ENCODE measurements at regions not wholly inside any gene's neighbourhood (a gene's known extent, or its start where the extent isn't known, plus 50 kb on each side); places are given as distances from the start of the nearest gene placed in this dataset.
A peak's percentile ranks its signal among the peaks of the same experiment; 100 is the strongest.

DNA sequence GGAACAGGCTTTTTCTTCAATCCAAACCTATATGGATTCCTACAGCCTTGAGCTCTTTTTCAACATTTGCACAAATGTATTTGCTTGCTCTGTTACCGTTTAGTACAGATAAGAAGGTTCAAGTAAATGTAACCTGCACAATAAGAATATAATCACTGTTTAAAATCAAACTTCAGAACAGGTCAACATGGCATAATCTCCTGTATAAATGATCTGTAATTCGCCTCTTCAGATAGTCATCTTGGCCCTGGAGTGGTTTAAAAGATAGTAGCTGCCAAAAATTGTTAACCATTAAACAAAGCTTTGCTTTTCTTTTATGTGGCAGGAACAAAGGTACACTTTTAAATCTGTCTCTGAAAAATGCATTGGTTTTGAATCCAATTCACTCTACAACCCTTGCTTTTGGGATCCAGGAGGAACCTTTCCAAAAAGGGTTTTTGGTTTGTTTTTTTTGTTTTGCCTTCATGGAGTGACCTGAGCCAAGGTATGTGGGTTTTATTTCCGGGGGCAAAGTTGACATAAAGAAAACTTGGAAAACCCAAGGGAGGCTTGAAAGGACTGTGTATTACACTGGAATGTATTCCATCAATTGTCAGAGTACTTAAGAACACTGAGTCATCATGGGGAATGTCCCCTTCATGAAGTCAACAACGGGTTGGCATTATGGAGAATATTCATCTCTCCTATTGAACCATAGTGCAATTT lies 210.4 kb upstream of the HCCS start:
- peak; percentile 28 for DNase-seq (ENCODE audit: low spot score)

DNA sequence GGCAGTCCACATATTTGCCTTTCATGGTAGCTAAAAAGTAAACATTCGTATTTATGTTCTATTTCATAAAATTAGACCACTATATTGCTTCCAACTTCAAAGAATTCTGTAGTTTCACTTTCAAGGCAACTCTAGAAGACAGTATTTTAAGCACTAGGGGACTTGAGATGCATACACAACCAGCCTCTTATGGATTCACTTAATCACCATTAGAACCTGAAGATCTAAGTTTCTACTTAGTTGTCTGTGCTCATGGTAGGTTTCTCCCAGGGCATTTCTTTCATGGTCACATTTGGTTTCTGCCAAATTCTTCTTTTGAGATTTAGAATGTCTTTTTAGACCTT lies 209.9 kb upstream of the HCCS start:
- no peak for DNase-seq (ENCODE audit: low spot score)

DNA sequence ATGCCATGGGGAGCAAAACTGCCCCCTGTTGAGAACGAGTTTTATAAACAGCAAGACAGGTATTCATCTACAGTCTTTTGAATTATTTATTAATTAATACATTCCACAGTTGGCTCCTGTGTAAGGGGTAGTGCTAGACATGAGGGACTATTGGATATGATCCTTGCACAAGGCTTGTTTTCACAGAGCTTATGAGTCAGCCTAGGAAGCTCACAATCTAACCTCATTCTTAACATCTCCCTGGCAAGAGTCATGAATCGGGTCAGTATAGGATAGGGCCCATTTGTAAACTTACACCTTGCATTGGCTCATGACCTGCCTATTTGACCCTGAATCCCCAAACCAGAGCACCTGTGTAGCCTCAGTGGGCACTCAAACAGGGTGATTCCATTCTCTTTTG lies 209.1 kb upstream of the HCCS start:
- no peak for DNase-seq (ENCODE audit: low spot score)

DNA sequence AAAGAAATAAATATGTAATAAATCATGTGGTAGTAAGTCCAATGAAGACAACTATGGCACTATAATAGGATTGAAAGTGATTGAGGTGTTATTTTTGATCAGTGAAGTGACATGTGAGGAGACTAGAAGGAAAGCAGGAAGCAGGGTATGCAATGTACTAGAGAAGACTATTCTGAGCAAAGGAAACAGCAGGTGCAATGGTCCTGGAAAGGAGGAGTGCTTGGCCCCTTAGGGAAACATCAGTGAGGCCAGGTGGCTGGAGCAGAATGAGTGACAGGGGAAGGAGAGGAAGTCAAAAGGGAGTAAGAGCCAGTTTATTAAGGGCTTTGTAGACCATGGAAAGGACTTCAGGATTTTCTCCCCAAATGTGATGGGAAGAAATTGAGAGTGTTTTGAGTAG lies 207.6 kb upstream of the HCCS start:
- no peak for DNase-seq (ENCODE audit: low spot score)

DNA sequence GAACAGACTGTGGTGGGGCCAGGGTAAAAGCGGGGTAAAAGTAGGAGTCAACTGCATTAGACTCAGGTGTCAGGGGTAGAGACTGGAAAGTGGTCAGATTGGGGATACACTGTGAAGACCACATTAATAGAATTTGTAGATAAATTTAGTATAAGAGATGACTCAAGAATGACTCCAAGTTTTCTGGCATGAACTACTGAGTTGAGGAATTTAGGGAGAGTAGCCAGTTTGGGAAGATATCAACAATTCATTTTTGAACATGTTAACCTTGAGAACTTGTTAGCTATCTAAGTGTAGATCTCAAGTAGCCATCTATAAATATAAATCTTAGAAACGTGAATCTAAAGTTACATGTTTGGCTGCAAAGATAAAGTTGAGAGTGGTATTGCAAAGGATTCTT lies 206.9 kb upstream of the HCCS start:
- no peak for DNase-seq (ENCODE audit: low spot score)

DNA sequence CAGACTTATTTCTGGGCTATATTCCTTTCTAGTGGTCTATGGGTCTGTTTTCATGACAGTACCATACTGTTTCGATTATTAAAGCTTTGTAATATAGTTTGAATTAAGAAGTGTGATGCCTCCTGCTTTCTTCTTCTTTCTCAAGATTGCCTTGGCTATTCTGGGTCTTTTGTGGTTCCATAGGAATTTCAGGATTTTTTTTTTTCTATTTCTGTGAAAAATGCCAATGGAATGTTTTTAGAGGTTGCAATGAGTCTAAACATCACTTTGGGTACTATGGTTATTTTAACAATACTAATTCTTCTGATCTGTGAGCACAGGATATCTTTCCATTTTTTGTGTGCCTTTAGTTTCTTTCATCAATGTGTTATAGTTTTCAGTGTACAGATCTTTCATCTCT lies 204.3 kb upstream of the HCCS start:
- DNase-seq (ENCODE audit: low spot score), result no peak

DNA sequence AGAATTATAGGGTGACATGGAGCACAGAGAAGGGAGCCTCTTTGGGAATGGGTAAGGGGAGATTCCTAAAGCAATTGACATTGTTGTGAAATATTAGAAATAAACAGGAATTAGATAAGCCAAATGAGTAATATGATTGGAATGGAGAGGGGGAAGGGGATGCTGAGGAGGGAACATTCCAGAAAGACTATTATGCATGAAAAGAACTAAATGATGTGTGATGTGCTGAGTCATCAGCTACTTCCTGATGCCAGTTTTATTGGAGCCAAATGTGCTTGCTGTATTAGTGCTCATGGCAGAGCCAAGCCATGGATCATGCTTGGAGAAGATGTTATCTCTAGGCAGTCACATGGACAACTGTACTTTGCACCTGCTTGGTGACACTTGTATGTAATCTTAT lies 189.0 kb upstream of the HCCS start:
- peak; percentile 70 for DNase-seq (ENCODE audit: low spot score)

DNA sequence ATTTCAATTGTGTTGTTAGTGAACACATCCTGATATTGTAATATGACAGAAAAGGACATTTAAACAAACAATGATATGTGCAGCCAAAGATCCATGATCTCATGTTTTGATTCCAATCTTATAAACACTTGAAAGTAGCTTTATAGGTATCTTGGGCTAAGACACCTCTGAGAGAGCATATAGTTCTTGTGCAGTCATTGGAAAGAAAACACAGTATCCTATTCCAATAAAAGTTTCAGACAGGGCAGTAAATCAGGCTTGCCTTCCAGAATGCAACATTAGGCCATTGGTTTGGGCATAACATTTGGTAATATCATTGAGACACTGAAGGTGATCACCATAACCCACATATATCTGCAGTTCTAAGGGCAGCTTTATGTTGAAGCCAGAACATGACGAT lies 188.3 kb upstream of the HCCS start:
- no peak for DNase-seq (ENCODE audit: low spot score)

DNA sequence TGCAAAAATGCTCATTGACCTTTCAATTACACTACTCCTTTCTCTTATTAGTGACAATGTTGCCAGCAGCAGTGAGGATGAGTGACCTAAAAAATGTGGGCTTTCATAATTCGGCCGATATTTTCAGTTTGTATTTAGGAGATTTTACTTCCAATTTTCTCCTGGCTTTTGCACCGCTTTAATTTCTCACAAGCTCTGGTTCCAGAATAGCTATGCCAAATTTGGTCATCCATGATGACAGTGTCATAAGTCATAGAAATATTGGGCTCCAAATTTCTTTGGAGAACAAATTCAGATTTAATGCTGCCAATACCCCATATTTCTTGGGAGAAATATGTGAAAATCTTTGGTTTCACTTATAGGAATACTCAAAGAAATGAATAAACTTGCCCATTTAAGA lies 187.7 kb upstream of the HCCS start:
- DNase-seq (ENCODE audit: low spot score), result no peak

DNA sequence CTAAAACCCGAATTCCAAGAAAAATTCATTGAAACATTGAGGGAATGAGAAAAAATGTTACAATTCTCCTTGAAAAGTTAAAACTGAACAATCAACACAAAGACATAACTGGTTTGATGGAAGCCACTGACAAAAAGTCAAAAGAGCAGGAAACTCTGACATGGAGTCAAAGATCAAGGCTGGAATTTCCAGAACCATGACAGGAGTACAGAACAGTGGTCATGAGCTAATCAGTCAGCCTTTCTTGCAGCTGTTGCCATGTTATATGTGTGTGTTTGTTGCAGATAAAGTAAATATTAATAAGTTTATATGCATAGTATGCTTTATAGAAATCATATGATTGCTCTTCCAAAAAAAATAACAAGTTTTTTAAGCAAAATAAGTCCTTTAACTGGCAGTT lies 184.7 kb upstream of the HCCS start:
- DNase-seq (ENCODE audit: low spot score), result no peak

DNA sequence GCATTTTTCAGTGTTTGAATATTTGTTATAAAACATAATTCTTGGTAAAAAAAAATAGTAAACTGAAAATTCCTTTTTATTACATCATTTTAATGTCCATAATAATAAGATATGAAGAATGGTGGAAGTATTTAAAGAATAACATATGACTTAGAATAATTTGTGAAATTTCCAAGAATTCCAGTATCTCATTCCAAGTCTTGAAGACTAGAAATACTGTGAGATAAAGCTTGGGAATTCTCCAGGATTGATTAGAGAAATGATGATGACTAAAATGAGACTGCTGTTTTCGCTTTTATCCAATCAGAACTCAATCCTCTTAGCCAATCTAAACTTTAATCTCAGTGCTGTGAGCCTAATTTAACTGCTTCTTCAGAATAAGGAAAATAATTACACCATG lies 184.2 kb upstream of the HCCS start:
- DNase-seq (ENCODE audit: low spot score), result no peak

DNA sequence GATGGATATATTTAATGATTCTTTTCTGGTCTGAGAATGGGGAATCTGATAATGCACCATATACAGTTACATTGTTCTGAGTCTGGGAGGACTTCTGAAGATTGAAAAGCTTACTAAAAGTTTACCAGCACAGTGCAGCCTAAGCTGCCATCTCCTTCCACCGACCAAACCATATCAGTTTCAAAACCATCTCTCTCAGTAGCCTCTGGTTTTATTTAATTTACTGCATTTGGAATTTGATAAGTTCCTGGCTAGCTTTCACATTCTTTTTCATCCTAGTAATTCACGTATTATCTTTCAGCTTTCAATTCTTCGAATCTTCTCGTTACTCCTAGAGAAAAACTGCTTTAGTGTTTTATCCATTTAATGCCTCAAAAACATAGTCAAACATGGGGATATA lies 181.4 kb upstream of the HCCS start:
- DNase-seq (ENCODE audit: low spot score), result no peak

DNA sequence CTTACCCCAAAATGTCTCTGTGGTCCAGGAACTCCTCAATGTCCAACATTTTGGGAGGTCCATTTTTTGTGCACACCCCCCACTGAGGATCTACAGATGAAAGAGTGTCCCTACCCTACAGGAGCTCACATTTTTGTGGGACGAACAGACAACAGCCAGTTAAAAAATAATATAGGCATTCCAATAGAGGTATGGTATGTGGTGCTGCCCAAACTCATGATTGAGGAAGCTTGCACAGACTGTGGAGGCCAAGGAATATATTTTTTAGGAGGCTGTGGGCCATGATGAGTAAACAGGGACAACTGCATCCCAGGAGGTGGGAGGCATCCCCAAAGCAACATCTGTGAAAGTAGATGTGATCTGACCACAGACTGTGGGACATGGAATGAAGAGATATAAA lies 181.0 kb upstream of the HCCS start:
- no peak for DNase-seq (ENCODE audit: low spot score)

DNA sequence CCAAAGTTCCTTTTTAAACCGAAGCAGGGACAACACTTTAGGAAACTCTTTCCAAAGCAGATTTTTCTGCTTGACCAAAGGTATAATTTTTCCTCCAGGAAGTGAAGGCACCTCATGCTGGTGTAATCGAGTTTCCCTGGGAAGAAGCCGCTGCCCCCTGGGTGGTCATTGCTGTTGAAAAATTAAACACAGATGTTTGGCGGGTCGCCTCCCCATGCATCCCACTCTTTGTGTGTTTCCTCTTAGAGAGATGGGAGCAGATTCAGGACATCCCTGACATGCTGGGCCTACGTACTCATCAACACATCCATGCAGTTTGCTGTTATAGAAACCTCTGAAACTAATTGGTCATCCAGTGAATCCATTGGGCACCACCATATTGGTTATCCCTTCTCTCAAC lies 179.2 kb upstream of the HCCS start:
- no peak for DNase-seq (ENCODE audit: low spot score)

DNA sequence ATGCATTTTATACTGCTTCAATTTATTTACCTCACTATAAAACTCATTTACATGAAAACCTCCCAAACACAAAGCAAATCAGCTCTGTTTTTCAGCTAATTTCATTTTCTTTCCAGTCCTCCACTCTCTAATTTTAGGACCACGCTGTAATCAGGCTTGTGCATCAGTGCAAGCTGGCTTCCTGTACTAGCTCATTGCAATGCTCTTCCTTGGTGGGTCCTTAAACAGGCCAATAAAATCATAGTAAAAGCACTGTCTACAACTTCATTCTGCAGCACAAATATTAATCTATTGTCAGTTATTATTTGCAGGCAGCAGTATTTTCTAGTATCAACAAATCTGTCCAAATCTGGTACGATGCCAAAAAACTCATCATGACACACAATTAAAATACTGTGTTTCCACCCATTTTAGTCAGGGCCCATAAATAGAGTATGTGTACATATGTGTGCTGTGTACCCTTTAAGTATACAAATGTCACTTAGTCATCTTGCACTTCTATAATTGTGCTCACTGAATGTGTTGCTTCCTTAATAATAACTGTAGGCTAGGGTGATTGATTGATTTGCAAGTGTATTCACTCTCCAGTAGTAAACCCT lies 178.2 kb upstream of the HCCS start:
- DNase-seq (ENCODE audit: low spot score), result no peak

DNA sequence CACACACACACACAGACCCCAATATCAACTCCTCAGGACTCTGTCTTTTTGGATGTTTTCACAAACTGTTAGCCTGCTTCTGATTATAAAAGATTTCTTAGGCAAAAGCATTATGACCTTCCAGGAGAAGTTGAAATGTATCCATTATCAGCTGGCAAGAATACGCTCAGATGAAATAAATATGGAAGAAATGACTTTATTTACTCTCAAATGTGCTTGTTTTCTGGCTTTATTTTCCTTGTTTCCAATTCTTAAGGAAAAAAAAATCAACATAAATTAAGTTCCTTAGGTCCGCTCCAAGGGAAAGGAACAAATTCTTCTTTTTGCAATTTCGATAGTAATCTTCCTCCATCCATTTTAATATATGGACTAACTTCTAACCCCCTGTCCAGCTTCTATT lies 175.6 kb upstream of the HCCS start:
- no peak for DNase-seq (ENCODE audit: low spot score)

DNA sequence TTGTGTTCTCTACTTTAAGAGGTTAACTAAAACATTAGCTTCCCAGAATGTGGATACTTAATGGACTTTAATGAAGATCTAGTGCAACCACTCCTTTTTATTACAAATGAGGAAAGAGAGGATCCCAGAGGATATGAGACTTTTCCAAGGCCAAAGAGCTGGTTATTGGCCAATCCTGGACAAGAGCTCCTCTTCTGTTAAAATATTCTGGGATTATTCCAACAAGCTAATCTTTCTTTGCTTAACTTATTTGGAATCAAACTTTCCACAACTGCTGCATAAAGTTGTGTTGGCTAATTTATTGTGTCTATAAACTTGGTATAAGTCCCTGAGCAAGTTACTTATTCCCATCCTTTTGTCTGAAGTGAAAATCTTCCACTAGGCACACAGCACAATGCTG lies 174.2 kb upstream of the HCCS start:
- no peak for DNase-seq (ENCODE audit: low spot score)

DNA sequence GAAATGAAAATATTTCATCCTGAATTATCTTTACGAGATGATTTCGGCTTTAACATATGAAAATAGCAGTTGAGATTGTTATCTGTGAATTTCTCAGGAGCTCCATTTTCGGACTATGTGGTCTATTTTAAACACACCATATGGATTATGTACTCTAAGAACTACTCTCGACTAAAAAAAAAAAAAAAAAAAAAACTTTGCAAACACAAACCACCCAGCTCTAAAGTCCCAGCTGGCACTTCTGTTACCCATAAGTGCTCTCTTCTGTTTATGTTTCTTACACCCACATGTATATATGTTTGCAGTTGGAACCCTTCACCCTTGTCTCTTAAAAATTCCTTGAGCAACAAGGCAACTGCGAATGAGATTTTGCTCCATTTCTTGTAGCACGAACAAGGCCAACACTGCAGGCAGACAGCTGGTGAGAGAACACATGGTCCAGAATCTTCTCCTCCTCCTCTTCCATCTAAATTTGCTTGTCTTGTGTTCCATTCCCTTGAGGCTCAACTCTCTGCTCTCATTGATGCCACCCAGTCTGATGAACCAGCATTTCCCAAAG lies 172.7 kb upstream of the HCCS start:
- no peak for DNase-seq (ENCODE audit: low spot score)

DNA sequence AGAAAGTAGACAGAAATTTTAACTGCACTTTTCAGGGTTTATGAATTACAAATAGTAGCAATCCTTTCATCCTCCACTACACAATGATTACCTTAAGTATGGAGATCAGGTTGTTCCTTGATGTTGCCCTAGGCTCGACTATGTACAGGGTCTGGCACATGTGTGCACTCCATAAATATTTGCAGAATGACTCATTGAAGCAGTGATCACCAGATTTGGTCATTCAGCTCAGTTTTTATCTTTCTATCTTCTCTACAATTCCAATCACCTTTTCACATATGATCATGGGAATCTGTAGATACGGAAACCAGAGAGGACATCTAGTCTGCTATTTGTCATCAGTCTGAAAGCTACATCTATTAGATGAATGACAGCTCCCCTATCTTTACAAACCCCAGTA lies 171.7 kb upstream of the HCCS start:
- DNase-seq (ENCODE audit: low spot score), result no peak

DNA sequence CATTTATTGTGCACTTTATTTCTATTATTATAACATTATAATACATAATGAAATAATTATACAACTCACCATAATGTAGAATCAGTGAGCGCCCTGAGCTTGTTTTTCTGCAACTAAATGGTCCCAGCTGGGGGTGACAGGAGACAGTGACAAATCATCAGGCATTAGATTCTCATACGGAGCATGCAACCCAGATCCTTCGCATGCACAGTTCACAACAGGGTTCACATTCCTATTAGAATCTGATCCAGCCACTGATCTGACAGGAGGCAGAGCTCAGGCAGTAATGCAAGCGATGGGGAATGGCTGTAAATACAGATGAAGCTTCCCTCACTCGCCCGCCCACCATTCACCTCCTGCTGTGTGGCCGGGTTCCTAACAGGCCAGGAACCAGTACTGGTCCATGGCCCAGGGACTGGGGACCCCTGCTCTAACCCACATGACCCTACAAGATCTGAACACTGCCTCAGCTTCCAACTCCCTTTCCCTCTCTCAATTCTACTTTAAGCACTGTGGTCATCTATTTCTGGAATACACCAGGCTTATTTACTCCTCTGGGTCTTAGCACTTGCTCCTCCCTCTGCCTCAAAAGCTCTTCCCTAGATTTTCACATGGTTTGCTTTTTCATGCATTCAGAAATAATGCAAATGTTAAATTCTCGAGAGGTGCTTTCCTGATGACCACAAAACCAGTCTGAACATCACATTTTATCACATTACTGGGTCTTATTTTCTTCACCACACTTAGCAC lies 166.8 kb upstream of the HCCS start:
- no peak for DNase-seq (ENCODE audit: low spot score)

DNA sequence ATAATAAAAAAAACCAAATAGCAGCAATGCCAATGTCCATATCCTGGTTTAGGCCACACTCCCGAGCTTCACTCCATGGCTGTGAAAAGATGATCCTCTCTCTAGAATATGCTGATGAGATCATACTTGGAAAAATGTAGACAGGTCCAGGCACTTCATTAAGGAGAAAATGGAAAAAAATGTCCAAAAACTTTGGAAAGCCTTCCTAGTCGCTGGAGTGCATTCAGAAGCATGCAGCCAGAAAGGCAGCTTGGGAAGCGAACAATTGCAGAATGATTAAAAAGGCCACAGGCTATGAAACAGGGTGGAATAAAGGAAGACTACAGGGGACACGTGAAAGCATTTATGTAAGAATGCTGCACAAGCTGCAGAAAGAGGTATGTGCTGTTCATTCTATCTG lies 165.6 kb upstream of the HCCS start:
- no peak for DNase-seq (ENCODE audit: low spot score)

DNA sequence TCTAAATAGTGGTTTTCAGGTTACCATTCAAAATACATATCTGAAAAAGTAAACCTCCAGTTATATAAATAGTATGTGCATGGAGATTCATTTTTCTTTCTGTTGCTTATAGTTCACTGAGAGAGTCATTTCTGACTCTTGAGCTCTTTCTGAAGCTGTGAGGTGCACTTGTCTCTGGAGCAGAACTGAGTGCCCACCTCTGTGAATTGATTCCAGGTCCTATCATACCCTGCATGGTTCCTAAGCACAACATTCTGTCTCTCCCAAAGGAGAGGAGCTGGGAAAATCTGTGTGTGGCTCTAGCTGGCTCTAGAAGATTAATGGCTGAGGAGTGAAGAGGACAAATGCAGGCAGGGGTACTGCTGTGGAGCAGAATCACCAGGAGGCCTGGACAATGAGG lies 161.6 kb upstream of the HCCS start:
- no peak for DNase-seq (ENCODE audit: low spot score)

DNA sequence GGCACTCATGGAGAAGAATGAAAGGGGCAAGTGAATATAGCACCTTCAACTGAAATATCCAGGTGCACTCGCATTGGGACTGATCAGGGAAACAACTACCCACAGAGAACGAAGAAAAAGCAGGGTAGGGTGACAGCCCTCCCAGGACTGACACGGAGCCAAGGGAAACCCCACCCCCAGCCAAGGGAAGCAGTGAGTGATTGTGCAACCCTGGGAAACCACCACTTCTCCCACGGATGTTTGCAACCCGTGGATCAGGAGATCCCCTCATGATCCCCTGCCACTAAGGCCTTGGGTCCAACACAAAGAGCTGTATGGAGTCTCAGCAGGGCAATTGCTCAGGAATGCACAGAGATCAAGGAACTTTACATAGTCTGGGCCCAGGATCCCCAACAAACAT lies 158.5 kb upstream of the HCCS start:
- no peak for DNase-seq (ENCODE audit: low spot score)

All from COLO829 (cell line).